Trophoblast cell (in vitro differentiated cells and primary cell): ENCODE measurements at regions not wholly inside any gene's neighbourhood (a gene's known extent, or its start where the extent isn't known, plus 50 kb on each side); places are given as distances from the start of the nearest gene placed in this dataset.

Experiments
- DNase-seq, 2 donors: peaks; one replicate each; pipeline ENCODE4 v3.0.0-alpha.2; 2016
- H2AFZ ChIP-seq: 2 replicates; pipeline ENCODE4 v1.6.1; 2013; ENCODE audit warnings: low read length, moderate library complexity, mild to moderate bottlenecking; ENCODE audit not compliant: insufficient read depth, poor library complexity
- H2AK5ac ChIP-seq: 2 replicates; pipeline ENCODE4 v1.6.1; 2013; ENCODE audit warnings: mild to moderate bottlenecking, low read length
- H2BK120ac ChIP-seq: 2 replicates; pipeline ENCODE4 v1.6.1; 2013; ENCODE audit warnings: low read length, mild to moderate bottlenecking, moderate library complexity; ENCODE audit not compliant: insufficient read depth, poor library complexity
- H2BK12ac ChIP-seq: 2 replicates; pipeline ENCODE4 v1.6.1; 2013; ENCODE audit warnings: mild to moderate bottlenecking, low read length, moderate library complexity
- H2BK5ac ChIP-seq: 2 replicates; pipeline ENCODE4 v1.6.1; 2013; ENCODE audit warnings: low read length, low read depth, moderate library complexity, mild to moderate bottlenecking; ENCODE audit not compliant: poor library complexity
- H3K14ac ChIP-seq: 2 replicates; pipeline ENCODE4 v1.6.1; 2013; ENCODE audit warnings: mild to moderate bottlenecking, low read length
- H3K18ac ChIP-seq: 2 replicates; pipeline ENCODE4 v1.6.1; 2013; ENCODE audit warnings: mild to moderate bottlenecking, low read length
- H3K23ac ChIP-seq: 2 replicates; pipeline ENCODE4 v1.6.1; 2013; ENCODE audit warnings: low read length
- H3K27ac ChIP-seq: 2 replicates; pipeline ENCODE4 v1.5.1; 2013; ENCODE audit warnings: low read depth, mild to moderate bottlenecking, inconsistent platforms, low read length, moderate library complexity
- H3K27me3 ChIP-seq: 2 replicates; pipeline ENCODE4 v1.6.1; 2013; ENCODE audit warnings: inconsistent platforms, mild to moderate bottlenecking, low read length, moderate library complexity; ENCODE audit not compliant: insufficient read depth
- H3K36me3 ChIP-seq, 2 experiments: 1 replicate in 1 of 2; 2 replicates in 1 of 2; pipeline ENCODE4 v1.6.1; 2013; ENCODE audit warnings: low read length in 2 of 2, mild to moderate bottlenecking in 2 of 2, moderate library complexity in 1 of 2; ENCODE audit not compliant: insufficient read depth in 2 of 2, control insufficient read depth in 1 of 2
- H3K4ac ChIP-seq: 2 replicates; pipeline ENCODE4 v1.6.1; 2013; ENCODE audit warnings: low read depth, mild to moderate bottlenecking, low read length, moderate library complexity
- H3K4me1 ChIP-seq, 2 experiments: 1 replicate in 1 of 2; 2 replicates in 1 of 2; pipeline ENCODE4 v1.6.1; 2013; ENCODE audit warnings: low read length in 2 of 2, mild to moderate bottlenecking in 2 of 2, moderate library complexity in 1 of 2; ENCODE audit not compliant: insufficient read depth in 2 of 2, control insufficient read depth in 1 of 2
- H3K4me2 ChIP-seq: 2 replicates; pipeline ENCODE4 v1.6.1; 2013; ENCODE audit warnings: inconsistent platforms, mild to moderate bottlenecking, low read length, moderate library complexity
- H3K4me3 ChIP-seq: 2 replicates; pipeline ENCODE4 v1.5.1; 2013; ENCODE audit warnings: mild to moderate bottlenecking, low read depth, low read length, inconsistent platforms
- H3K79me1 ChIP-seq: one replicate; pipeline ENCODE4 v1.6.1; 2013; ENCODE audit warnings: low read length
- H3K79me2 ChIP-seq: 2 replicates; pipeline ENCODE4 v1.6.1; 2013; ENCODE audit warnings: low read length, mild to moderate bottlenecking; ENCODE audit not compliant: control insufficient read depth, insufficient read depth, poor library complexity
- H3K9ac ChIP-seq: 2 replicates; pipeline ENCODE4 v1.6.1; 2013; ENCODE audit warnings: mild to moderate bottlenecking, low read length
- H3K9me3 ChIP-seq: 2 replicates; pipeline ENCODE4 v1.6.1; 2013; ENCODE audit warnings: low read depth, mild to moderate bottlenecking, control low read depth, inconsistent platforms, low read length; ENCODE audit not compliant: insufficient read depth
- H4K12ac ChIP-seq: 2 replicates; pipeline ENCODE4 v1.6.1; 2013; ENCODE audit warnings: low read depth, mild to moderate bottlenecking, low read length, moderate library complexity
- H4K8ac ChIP-seq: 2 replicates; pipeline ENCODE4 v1.6.1; 2013; ENCODE audit warnings: low read depth, mild to moderate bottlenecking, low read length, moderate library complexity
- H4K91ac ChIP-seq: one replicate; pipeline ENCODE4 v1.6.1; 2013; ENCODE audit warnings: low read depth, mild to moderate bottlenecking, low read length, moderate library complexity
- WGBS: extraction: QIAGEN DNeasy Blood & Tissue Kit; methylation state at CpG from one replicate; pipeline ENCODE4 v1.1.7; 2013; ENCODE audit warnings: missing lambda C conversion rate; ENCODE audit not compliant: insufficient read length, insufficient coverage; ENCODE audit errors: extremely low coverage; 5-methylcytosine and 5-hydroxymethylcytosine counted together

- Histone ChIP-seq H2AK5ac (no peak overlapping the region), H3K4me3 (no peak overlapping the region), H3K4ac (no peak overlapping the region), H4K8ac (no peak overlapping the region), H2BK12ac (no peak overlapping the region), H3K9ac (no peak overlapping the region), H3K36me3 (no peaks in the 10 kb centered on the region), H3K9me3 (no peaks in the 10 kb centered on the region), H4K12ac (no peak overlapping the region), H4K91ac (no peak overlapping the region), H2BK120ac (no peak overlapping the region), H3K18ac (no peak overlapping the region), H3K27me3 (no peaks in the 10 kb centered on the region), H2BK5ac (no peak overlapping the region), H3K14ac (no peak overlapping the region), H3K4me2 (no peak overlapping the region), H3K79me1 (no peaks in the 10 kb centered on the region), H3K4me1 (no peaks in the 10 kb centered on the region), H2AFZ (no peak overlapping the region), H3K79me2 (no peaks in the 10 kb centered on the region), H3K27ac (no peak overlapping the region), H3K23ac (no peak overlapping the region)
- no peak for DNase-seq
- WGBS, result no CpG with 5 or more reads among the region's 17 CpGs
Observed at GRCh38 chr6:1076531-1077459, 235.1 kb upstream of the FOXQ1 start.

DNA sequence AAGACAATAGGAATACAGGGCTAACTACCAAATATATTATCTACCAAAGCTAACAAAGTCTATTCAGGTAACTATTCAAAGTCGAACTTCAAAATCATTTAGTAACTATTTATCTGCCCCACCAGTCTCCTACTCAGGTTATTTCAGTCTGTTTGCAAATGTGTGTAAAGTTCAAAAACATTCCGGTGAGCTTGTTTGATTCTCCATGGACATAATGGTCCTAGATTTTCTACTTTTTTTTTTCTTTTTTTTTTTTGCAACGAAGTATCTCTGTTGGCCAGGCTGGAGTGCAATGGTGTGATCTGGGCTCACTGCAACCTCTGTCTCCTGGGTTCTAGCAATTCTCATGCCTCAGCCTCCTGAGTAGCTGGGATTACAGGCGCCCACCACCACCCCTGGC lies 236.0 kb upstream of the FOXQ1 start:
- Histone ChIP-seq H3K79me1 (no peaks in the 10 kb centered on the region), H3K27ac (no peak overlapping the region), H3K4me1 (no peaks in the 10 kb centered on the region), H3K9ac (no peak overlapping the region), H2AK5ac (no peak overlapping the region), H2AFZ (no peak overlapping the region), H2BK12ac (no peak overlapping the region), H3K27me3 (no peaks in the 10 kb centered on the region), H3K18ac (no peak overlapping the region), H3K4me2 (no peak overlapping the region), H3K4ac (no peak overlapping the region), H4K8ac (no peak overlapping the region), H3K36me3 (no peaks in the 10 kb centered on the region), H2BK120ac (no peak overlapping the region), H3K14ac (no peak overlapping the region), H3K4me3 (no peak overlapping the region), H4K91ac (no peak overlapping the region), H3K9me3 (no peaks in the 10 kb centered on the region), H3K23ac (no peak overlapping the region), H4K12ac (no peak overlapping the region), H2BK5ac (no peak overlapping the region), H3K79me2 (no peaks in the 10 kb centered on the region)
- no peak for DNase-seq
- no CpG with 5 or more reads among the region's 4 CpGs for WGBS

- Histone ChIP-seq H3K9me3 (no peaks in the 10 kb centered on the region), H3K18ac (no peak overlapping the region), H3K9ac (no peak overlapping the region), H3K4me1 (no peaks in the 10 kb centered on the region), H2BK5ac (no peak overlapping the region), H2BK12ac (no peak overlapping the region), H4K12ac (no peak overlapping the region), H3K27me3 (no peaks in the 10 kb centered on the region), H3K4ac (no peak overlapping the region), H2AK5ac (no peak overlapping the region), H4K8ac (no peak overlapping the region), H3K36me3 (no peaks in the 10 kb centered on the region), H3K79me2 (no peaks in the 10 kb centered on the region), H2AFZ (no peak overlapping the region), H3K4me3 (no peak overlapping the region), H2BK120ac (no peak overlapping the region), H3K4me2 (no peak overlapping the region), H3K79me1 (no peaks in the 10 kb centered on the region), H4K91ac (no peak overlapping the region), H3K23ac (no peak overlapping the region), H3K14ac (no peak overlapping the region), H3K27ac (no peak overlapping the region)
- no peak for DNase-seq
- WGBS, result no CpG with 5 or more reads among the region's 4 CpGs
Observed at GRCh38 chr6:1075444-1075843, 236.5 kb upstream of the FOXQ1 start.

GRCh38 chr6:1070085-1070521 lies 241.8 kb upstream of the FOXQ1 start:
- Histone ChIP-seq H3K9me3 (peaks cover 2% of the 10 kb centered on the region), H2BK120ac (no peak overlapping the region), H3K36me3 (no peaks in the 10 kb centered on the region), H3K23ac (no peak overlapping the region), H3K4me3 (no peak overlapping the region), H2BK5ac (no peak overlapping the region), H2AFZ (no peak overlapping the region), H3K27ac (no peak overlapping the region), H4K91ac (no peak overlapping the region), H4K12ac (no peak overlapping the region), H3K18ac (no peak overlapping the region), H4K8ac (no peak overlapping the region), H3K14ac (no peak overlapping the region), H3K4me2 (no peak overlapping the region), H3K79me1 (no peaks in the 10 kb centered on the region), H3K79me2 (no peaks in the 10 kb centered on the region), H2AK5ac (no peak overlapping the region), H3K27me3 (no peaks in the 10 kb centered on the region), H3K4ac (no peak overlapping the region), H3K9ac (no peak overlapping the region), H2BK12ac (no peak overlapping the region), H3K4me1 (no peaks in the 10 kb centered on the region)
- no peak for DNase-seq
- no CpG with 5 or more reads among the region's 12 CpGs for WGBS
